ENCODE measurements at regions not wholly inside any gene's neighbourhood (a gene's known extent, or its start where the extent isn't known, plus 50 kb on each side); places are given as distances from the start of the nearest gene placed in this dataset.
A peak's percentile ranks its signal among the peaks of the same experiment; 100 is the strongest.

GRCh38 chr13:74573654-74574053 lies 439.4 kb upstream of the KLF12 start:
- TF ChIP-seq CTCF (IDR thresholded peaks at IDR 0.05; ENCODE audit: insufficient read depth, low read depth, low read length, missing control alignments): no peak

GRCh38 chr13:74571811-74572210 lies 437.6 kb upstream of the KLF12 start:
- TF ChIP-seq CTCF (IDR thresholded peaks at IDR 0.05; ENCODE audit: insufficient read depth, low read depth, low read length, missing control alignments): no peak
- H3K4me3 ChIP-seq (ENCODE audit: low read length): no peak overlapping the region
- peak; percentile 70 for DNase-seq (ENCODE audit: low read depth)

More at GRCh38 chr13:74573654-74574053, 439.4 kb upstream of the KLF12 start:
- DNase-seq (ENCODE audit: low read depth): no peak
- no peak overlapping the region for H3K4me3 ChIP-seq (ENCODE audit: low read length)

GRCh38 chr13:74570834-74571233 lies 436.6 kb upstream of the KLF12 start:
- DNase-seq (ENCODE audit: low read depth): peak; percentile 77
- no peak overlapping the region for H3K4me3 ChIP-seq (ENCODE audit: low read length)
- TF ChIP-seq CTCF (IDR thresholded peaks at IDR 0.05; ENCODE audit: insufficient read depth, low read depth, low read length, missing control alignments): no peak

GRCh38 chr13:74570046-74570445 lies 435.8 kb upstream of the KLF12 start:
- no peak overlapping the region for H3K4me3 ChIP-seq (ENCODE audit: low read length)
- DNase-seq (ENCODE audit: low read depth): peak; percentile 85
- no peak for TF ChIP-seq CTCF (IDR thresholded peaks at IDR 0.05; ENCODE audit: insufficient read depth, low read depth, low read length, missing control alignments)

GRCh38 chr13:74569251-74569650 lies 435.0 kb upstream of the KLF12 start:
- TF ChIP-seq CTCF (IDR thresholded peaks at IDR 0.05; ENCODE audit: insufficient read depth, low read depth, low read length, missing control alignments): no peak
- DNase-seq (ENCODE audit: low read depth): no peak
- H3K4me3 ChIP-seq (ENCODE audit: low read length): no peak overlapping the region

- no peak for TF ChIP-seq CTCF (IDR thresholded peaks at IDR 0.05; ENCODE audit: insufficient read depth, low read depth, low read length, missing control alignments)
- DNase-seq (ENCODE audit: low read depth): no peak
- H3K4me3 ChIP-seq (ENCODE audit: low read length): no peak overlapping the region
Observed at GRCh38 chr13:74567485-74567884, 433.3 kb upstream of the KLF12 start.

GRCh38 chr13:74562381-74562780 lies 428.2 kb upstream of the KLF12 start:
- DNase-seq (ENCODE audit: low read depth): no peak
- H3K4me3 ChIP-seq (ENCODE audit: low read length): no peak overlapping the region
- TF ChIP-seq CTCF (IDR thresholded peaks at IDR 0.05; ENCODE audit: insufficient read depth, low read depth, low read length, missing control alignments): no peak
